IMR-90 (cell line): ENCODE measurements at regions not wholly inside any gene's neighbourhood (a gene's known extent, or its start where the extent isn't known, plus 50 kb on each side); places are given as distances from the start of the nearest gene placed in this dataset.

ENCODE experiments used
- ATAC-seq: fragments of 200-7000 bp; cut with Tn5 transposase; 2 replicates; pipeline ENCODE4 v1.9.1; 2020; ENCODE audit warnings: low read depth, mild to moderate bottlenecking, moderate library complexity
- BruUV-seq: library from RNA; stranded (reverse); fragments of 400-500 nt; replicated peaks from 2 replicates; lab custom pipeline; 2021; lab: Mats Ljungman, UMichigan
- CTCF ChIA-PET: fragments of 300-600 bp; formaldehyde crosslinking; extraction: SDS; loops from one replicate; lab custom pipeline; 2021; ENCODE audit warnings: antibody characterized with exemption; lab: Yijun Ruan, JAX
- POLR2A ChIA-PET: fragments of 300-600 bp; sonication (Branson Sonifier 250); formaldehyde crosslinking; loops from one replicate; lab custom pipeline; 2022; ENCODE audit warnings: antibody characterized with exemption; ENCODE audit not compliant: unreplicated experiment; lab: Charles Lee
- DNase-seq: peaks from one replicate; pipeline ENCODE4 v3.0.0; 2013
- H2AFZ ChIP-seq: replicated peaks from 2 replicates; pipeline ENCODE3; 2013; ENCODE audit warnings: low read length, mild to moderate bottlenecking; ENCODE audit not compliant: poor library complexity
- H2AK5ac ChIP-seq: 2 replicates; pipeline ENCODE4 v1.6.1; 2013; ENCODE audit warnings: low read depth, low read length, inconsistent platforms
- H2AK9ac ChIP-seq: replicated peaks from 2 replicates; pipeline ENCODE3; 2013; ENCODE audit warnings: mild to moderate bottlenecking, low read depth, low read length, moderate library complexity; ENCODE audit not compliant: poor library complexity
- H2BK120ac ChIP-seq: 2 replicates; pipeline ENCODE4 v1.6.1; 2013; ENCODE audit warnings: low read depth, low read length, inconsistent platforms
- H2BK15ac ChIP-seq: 3 replicates; pipeline ENCODE4 v1.6.1; 2013; ENCODE audit warnings: low read depth, low read length, inconsistent platforms
- H2BK20ac ChIP-seq: 2 replicates; pipeline ENCODE4 v1.6.1; 2013; ENCODE audit warnings: low read depth, mild to moderate bottlenecking, inconsistent platforms, low read length, moderate library complexity
- H2BK5ac ChIP-seq: 2 replicates; pipeline ENCODE4 v1.6.1; 2013; ENCODE audit warnings: mild to moderate bottlenecking, low read depth, low read length, inconsistent platforms; ENCODE audit not compliant: poor library complexity, severe bottlenecking
- H3K14ac ChIP-seq: replicated peaks from 2 replicates; pipeline ENCODE4 v1.6.1; 2013; ENCODE audit warnings: low read depth, low read length, inconsistent platforms
- H3K18ac ChIP-seq: 2 replicates; pipeline ENCODE4 v1.6.1; 2013; ENCODE audit warnings: low read depth, low read length, control low read depth
- H3K23ac ChIP-seq: 2 replicates; pipeline ENCODE4 v1.6.1; 2013; ENCODE audit warnings: low read depth, low read length, inconsistent platforms
- H3K27ac ChIP-seq: 2 replicates; pipeline ENCODE4 v1.5.1; 2013; ENCODE audit warnings: mild to moderate bottlenecking, control low read depth, low read length; ENCODE audit not compliant: insufficient read depth
- H3K27me3 ChIP-seq: 2 replicates; pipeline ENCODE4 v1.6.1; 2013; ENCODE audit warnings: low read length; ENCODE audit not compliant: control insufficient read depth, insufficient read depth
- H3K36me3 ChIP-seq: 2 replicates; pipeline ENCODE4 v1.6.1; 2013; ENCODE audit warnings: low read length, mixed read lengths; ENCODE audit not compliant: control insufficient read depth, insufficient read depth
- H3K4ac ChIP-seq: 2 replicates; pipeline ENCODE4 v1.6.1; 2013; ENCODE audit warnings: low read depth, low read length, inconsistent platforms
- H3K4me1 ChIP-seq: 2 replicates; pipeline ENCODE4 v1.6.1; 2013; ENCODE audit warnings: low read length, mixed read lengths; ENCODE audit not compliant: control insufficient read depth, insufficient read depth
- H3K4me2 ChIP-seq: 2 replicates; pipeline ENCODE4 v1.6.1; 2013; ENCODE audit warnings: low read depth, mild to moderate bottlenecking, control low read depth, low read length, moderate library complexity
- H3K4me3 ChIP-seq: 2 replicates; pipeline ENCODE4 v1.5.1; 2013; ENCODE audit warnings: low read depth, mild to moderate bottlenecking, control low read depth, low read length, moderate library complexity; ENCODE audit not compliant: insufficient read depth
- H3K56ac ChIP-seq: 2 replicates; pipeline ENCODE4 v1.6.1; 2013; ENCODE audit warnings: low read length, inconsistent platforms; ENCODE audit not compliant: insufficient read depth; ENCODE audit errors: extremely low read depth
- H3K79me1 ChIP-seq, 2 experiments: 2 replicates each; pipeline ENCODE4 v1.6.1; 2013; ENCODE audit warnings: low read length in 2 of 2, inconsistent platforms in 1 of 2, low read depth in 1 of 2
- H3K9ac ChIP-seq: 2 replicates; pipeline ENCODE4 v1.6.1; 2013; ENCODE audit warnings: low read depth, low read length, control low read depth
- H3K9me1 ChIP-seq: 2 replicates; pipeline ENCODE4 v1.6.1; 2013; ENCODE audit warnings: low read length, inconsistent platforms; ENCODE audit not compliant: insufficient read depth
- H3K9me3 ChIP-seq: 2 replicates; pipeline ENCODE4 v1.6.1; 2013; ENCODE audit warnings: low read length; ENCODE audit not compliant: control insufficient read depth, insufficient read depth
- H4K20me1 ChIP-seq: 2 replicates; pipeline ENCODE4 v1.6.1; 2013; ENCODE audit warnings: low read length, inconsistent platforms; ENCODE audit not compliant: insufficient read depth
- H4K5ac ChIP-seq: 2 replicates; pipeline ENCODE4 v1.6.1; 2013; ENCODE audit warnings: mild to moderate bottlenecking, low read depth, low read length, control low read depth
- H4K8ac ChIP-seq, 2 experiments: 2 replicates each; pipeline ENCODE4 v1.6.1; 2013; ENCODE audit warnings: low read depth in 2 of 2, low read length in 2 of 2, control low read depth in 1 of 2, inconsistent platforms in 1 of 2
- H4K91ac ChIP-seq: 2 replicates; pipeline ENCODE4 v1.6.1; 2013; ENCODE audit warnings: low read depth, low read length, inconsistent platforms; ENCODE audit not compliant: insufficient read depth
- BHLHE40 ChIP-seq: fragments of 150-350 bp; IDR thresholded peaks from 2 replicates; pipeline ENCODE4 v1.6.1; 2016; ENCODE audit warnings: mild to moderate bottlenecking, low read depth, low read length
- CEBPB ChIP-seq: IDR thresholded peaks from 2 replicates; pipeline ENCODE4 v1.6.1; 2012; ENCODE audit warnings: low read depth, low read length, improper control_type of control experiment
- CHD1 ChIP-seq: IDR thresholded peaks from 2 replicates; pipeline ENCODE4 v1.6.1; 2012; ENCODE audit warnings: low read depth, low read length, improper control_type of control experiment
- FOS ChIP-seq: fragments of 150-350 bp; IDR thresholded peaks from 2 replicates; pipeline ENCODE4 v1.6.1; 2016; ENCODE audit warnings: low read depth, low read length
- MAFK ChIP-seq: IDR thresholded peaks from 2 replicates; pipeline ENCODE4 v1.6.1; 2012; ENCODE audit warnings: low read depth, low read length, improper control_type of control experiment
- MAZ ChIP-seq: IDR thresholded peaks from 2 replicates; pipeline ENCODE4 v1.6.1; 2012; ENCODE audit warnings: low read depth, mild to moderate bottlenecking, low read length, improper control_type of control experiment, moderate library complexity, borderline replicate concordance
- MXI1 ChIP-seq: IDR thresholded peaks from 2 replicates; pipeline ENCODE4 v1.6.1; 2012; ENCODE audit warnings: low read depth, mild to moderate bottlenecking, low read length, moderate library complexity, borderline replicate concordance
- NFE2L2 ChIP-seq: fragments of 150-350 bp; IDR thresholded peaks from 2 replicates; pipeline ENCODE4 v1.6.1; 2016; ENCODE audit warnings: low read depth, mild to moderate bottlenecking, low read length
- POLR2A ChIP-seq: IDR thresholded peaks from 2 replicates; pipeline ENCODE4 v1.6.1; 2012; ENCODE audit warnings: mild to moderate bottlenecking, low read depth, low read length
- RAD21 ChIP-seq: IDR thresholded peaks from 2 replicates; pipeline ENCODE4 v1.6.1; 2012; ENCODE audit warnings: low read length, improper control_type of control experiment
- RCOR1 ChIP-seq: IDR thresholded peaks from 2 replicates; pipeline ENCODE4 v1.6.1; 2012; ENCODE audit warnings: mild to moderate bottlenecking, low read length, improper control_type of control experiment; ENCODE audit not compliant: insufficient replicate concordance
- RFX5 ChIP-seq: IDR thresholded peaks from 2 replicates; pipeline ENCODE4 v1.8.0; 2012; ENCODE audit warnings: low read depth, mild to moderate bottlenecking, low read length, moderate library complexity
- SMC3 ChIP-seq: fragments of 150-350 bp; IDR thresholded peaks from 2 replicates; pipeline ENCODE4 v1.6.1; 2016; ENCODE audit warnings: low read depth, mild to moderate bottlenecking, antibody characterized with exemption, low read length, moderate library complexity
- WGBS, 2 experiments: methylation state at CpG; one replicate each; pipeline versions ENCODE4 v1.1.5 to v1.1.7; 2013; ENCODE audit warnings: missing lambda C conversion rate in 2 of 2; ENCODE audit not compliant: insufficient read length in 1 of 2; ENCODE audit errors: extremely low coverage in 2 of 2; 5-methylcytosine and 5-hydroxymethylcytosine counted together
- dilution Hi-C: fragments of 300-500 bp; cut with HindIII; formaldehyde crosslinking; loops from one replicate; pipeline ENCODE4 v1.14.3; 2018; ENCODE audit warnings: low sequenced_read_pairs; ENCODE audit not compliant: unreplicated experiment
- in situ Hi-C: fragments of 300-500 bp; cut with MboI; formaldehyde crosslinking; loops from 3 replicates; pipeline ENCODE4 v1.14.3; 2019; ENCODE audit warnings: low sequenced_read_pairs, inconsistent platforms, mixed read lengths
- intact Hi-C: fragments of 100-400 bp; cut with micrococcal nuclease; formaldehyde crosslinking; loops from 2 replicates; pipeline ENCODE4 v1.10.0; 2022
- TF ChIP-seq, protein P1 (sequence below): fragments of 150-350 bp; IDR thresholded peaks from 2 replicates; pipeline ENCODE4 v1.6.1; 2016; ENCODE audit warnings: low read depth, mild to moderate bottlenecking, low read length, moderate library complexity, borderline replicate concordance
- TF ChIP-seq, protein P2 (sequence below): fragments of 150-350 bp; IDR thresholded peaks from 2 replicates; pipeline ENCODE4 v1.6.1; 2017; ENCODE audit warnings: mild to moderate bottlenecking, antibody characterized with exemption, low read length, low read depth
- TF ChIP-seq, protein P3 (sequence below): conservative IDR thresholded peaks from 2 replicates; pipeline ENCODE4 v1.5.1; 2012; ENCODE audit warnings: mild to moderate bottlenecking, low read depth, low read length, improper control_type of control experiment

DNA sequence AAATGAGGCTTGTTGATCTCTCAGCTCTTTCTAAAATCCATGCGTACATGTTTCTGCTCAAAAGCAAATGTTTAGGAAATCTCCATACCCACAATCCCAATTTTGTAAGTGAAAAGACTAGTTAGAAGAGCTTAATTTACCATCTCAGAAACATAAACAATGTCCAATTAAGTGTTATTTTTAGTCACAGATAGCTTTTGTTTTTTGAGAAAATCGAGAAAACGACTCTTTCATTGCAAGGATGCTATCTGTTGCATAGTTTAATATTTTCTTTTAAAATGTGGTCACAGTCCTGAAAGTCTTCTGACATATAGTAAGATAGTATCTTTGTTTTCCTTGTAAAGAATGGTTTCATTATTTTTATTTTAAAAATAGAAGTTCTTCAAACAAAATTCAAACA, 338.0 kb upstream of the DAB2 start:
- ChIA-PET POLR2A (no interaction called here), CTCF (no interaction called here)
- Histone ChIP-seq H3K4me2 (no peak overlapping the region), H2BK5ac (no peak overlapping the region), H2AK9ac (no peak overlapping the region), H3K9me1 (peaks cover 6% of the 10 kb centered on the region; the same call in 1 of the 2 replicates), H2BK20ac (peak overlapping the region; percentile 92; the same call in 1 of the 2 replicates), H3K18ac (peak overlapping the region; percentile 82; the same call in 1 of the 2 replicates), H3K4me3 (no peak overlapping the region), H3K9ac (no peak overlapping the region), H3K36me3 (no peaks in the 10 kb centered on the region), H3K4me1 (peaks cover 3% of the 10 kb centered on the region; the same call in 1 of the 2 replicates), H4K91ac (0 out of 2 replicates have a peak overlapping the region, but pooled peaks have one; percentile 66), H4K5ac (no peak overlapping the region), H2BK120ac (peak overlapping the region; percentile 93), H2AFZ (no peak overlapping the region), H3K14ac (no peak overlapping the region), H3K79me1 (no peaks in the 10 kb centered on the region), H4K8ac (peak overlapping the region in 1 of 2 experiments; percentile 5; a peak in 1 of 4 replicates), H2BK15ac (peak overlapping the region; percentile 34; the same call in 1 of the 3 replicates), H3K56ac (no peak overlapping the region), H3K27ac (no peak overlapping the region), H3K4ac (peak overlapping the region; percentile 31; the same call in 1 of the 2 replicates), H2AK5ac (peak overlapping the region; percentile 85; the same call in 1 of the 2 replicates), H3K23ac (no peak overlapping the region), H4K20me1 (no peaks in the 10 kb centered on the region), H3K9me3 (no peaks in the 10 kb centered on the region), H3K27me3 (no peaks in the 10 kb centered on the region)
- in situ Hi-C loops: loop anchor here (25.0 kb wide), 1 partner anchor 375 kb away; no protein-coding TSS in a partner anchor
- ATAC-seq (no peak), DNase-seq (no peak)
- TF ChIP-seq POLR2A (no peak), MAFK (no peak), MXI1 (no peak), RFX5 (no peak), CEBPB (no peak), RAD21 (no peak), RCOR1 (no peak), BHLHE40 (no peak), CHD1 (no peak), SMC3 (no peak), FOS (no peak), NFE2L2 (no peak), MAZ (no peak)
- TF ChIP-seq, protein P1, sequence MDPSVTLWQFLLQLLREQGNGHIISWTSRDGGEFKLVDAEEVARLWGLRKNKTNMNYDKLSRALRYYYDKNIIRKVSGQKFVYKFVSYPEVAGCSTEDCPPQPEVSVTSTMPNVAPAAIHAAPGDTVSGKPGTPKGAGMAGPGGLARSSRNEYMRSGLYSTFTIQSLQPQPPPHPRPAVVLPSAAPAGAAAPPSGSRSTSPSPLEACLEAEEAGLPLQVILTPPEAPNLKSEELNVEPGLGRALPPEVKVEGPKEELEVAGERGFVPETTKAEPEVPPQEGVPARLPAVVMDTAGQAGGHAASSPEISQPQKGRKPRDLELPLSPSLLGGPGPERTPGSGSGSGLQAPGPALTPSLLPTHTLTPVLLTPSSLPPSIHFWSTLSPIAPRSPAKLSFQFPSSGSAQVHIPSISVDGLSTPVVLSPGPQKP: no peak
- TF ChIP-seq, protein P2, sequence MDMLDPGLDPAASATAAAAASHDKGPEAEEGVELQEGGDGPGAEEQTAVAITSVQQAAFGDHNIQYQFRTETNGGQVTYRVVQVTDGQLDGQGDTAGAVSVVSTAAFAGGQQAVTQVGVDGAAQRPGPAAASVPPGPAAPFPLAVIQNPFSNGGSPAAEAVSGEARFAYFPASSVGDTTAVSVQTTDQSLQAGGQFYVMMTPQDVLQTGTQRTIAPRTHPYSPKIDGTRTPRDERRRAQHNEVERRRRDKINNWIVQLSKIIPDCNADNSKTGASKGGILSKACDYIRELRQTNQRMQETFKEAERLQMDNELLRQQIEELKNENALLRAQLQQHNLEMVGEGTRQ: no peak
- TF ChIP-seq, protein P3, sequence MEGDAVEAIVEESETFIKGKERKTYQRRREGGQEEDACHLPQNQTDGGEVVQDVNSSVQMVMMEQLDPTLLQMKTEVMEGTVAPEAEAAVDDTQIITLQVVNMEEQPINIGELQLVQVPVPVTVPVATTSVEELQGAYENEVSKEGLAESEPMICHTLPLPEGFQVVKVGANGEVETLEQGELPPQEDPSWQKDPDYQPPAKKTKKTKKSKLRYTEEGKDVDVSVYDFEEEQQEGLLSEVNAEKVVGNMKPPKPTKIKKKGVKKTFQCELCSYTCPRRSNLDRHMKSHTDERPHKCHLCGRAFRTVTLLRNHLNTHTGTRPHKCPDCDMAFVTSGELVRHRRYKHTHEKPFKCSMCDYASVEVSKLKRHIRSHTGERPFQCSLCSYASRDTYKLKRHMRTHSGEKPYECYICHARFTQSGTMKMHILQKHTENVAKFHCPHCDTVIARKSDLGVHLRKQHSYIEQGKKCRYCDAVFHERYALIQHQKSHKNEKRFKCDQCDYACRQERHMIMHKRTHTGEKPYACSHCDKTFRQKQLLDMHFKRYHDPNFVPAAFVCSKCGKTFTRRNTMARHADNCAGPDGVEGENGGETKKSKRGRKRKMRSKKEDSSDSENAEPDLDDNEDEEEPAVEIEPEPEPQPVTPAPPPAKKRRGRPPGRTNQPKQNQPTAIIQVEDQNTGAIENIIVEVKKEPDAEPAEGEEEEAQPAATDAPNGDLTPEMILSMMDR: no peak
- WGBS, 2 experiments: no CpG with 5 or more reads among the region's 3 CpGs
- no TSS peak for BruUV-seq
- intact Hi-C loops: no loop called here
- dilution Hi-C loops: no loop called here
